AG04450 (cell line): ENCODE measurements at regions not wholly inside any gene's neighbourhood (a gene's known extent, or its start where the extent isn't known, plus 50 kb on each side); places are given as distances from the start of the nearest gene placed in this dataset.

Experiments
- CTCF ChIA-PET: fragments of 300-600, 350-600 bp; formaldehyde crosslinking; extraction: SDS; loops from one replicate; lab custom pipeline; 2022; ENCODE audit warnings: antibody characterized with exemption, inconsistent platforms; lab: Charles Lee
- POLR2A ChIA-PET: fragments of 350-600 bp; formaldehyde crosslinking; extraction: SDS; loops from one replicate; lab custom pipeline; 2021; ENCODE audit warnings: antibody characterized with exemption, inconsistent platforms; lab: Yijun Ruan, JAX
- DNase-seq: peaks from one replicate; pipeline ENCODE4 v3.0.0-alpha.2; 2011; ENCODE audit warnings: low read depth, low spot score
- H3K27ac ChIP-seq: one replicate; pipeline ENCODE4 v1.5.1; 2012; ENCODE audit warnings: low read depth, low read length, control low read depth
- H3K27me3 ChIP-seq: one replicate; pipeline ENCODE4 v1.6.0; 2012; ENCODE audit warnings: low read length; ENCODE audit not compliant: control insufficient read depth, insufficient read depth
- H3K4me3 ChIP-seq: 2 replicates; pipeline ENCODE4 v1.5.1; 2011; ENCODE audit warnings: mild to moderate bottlenecking, low read depth, low read length, control low read depth
- H3K9me3 ChIP-seq: 2 replicates; pipeline ENCODE4 v1.5.1; 2012; ENCODE audit warnings: low read length; ENCODE audit not compliant: control insufficient read depth, insufficient read depth
- CTCF ChIP-seq: IDR thresholded peaks from 2 replicates; pipeline ENCODE4 v1.5.1; 2011; ENCODE audit warnings: low read depth, low read length, control low read depth, inconsistent platforms

GRCh38 chr5:167793700-167794099 lies 497.7 kb upstream of the WWC1 start:
- DNase-seq, result no peak
- POLR2A ChIA-PET, result no interaction called here
- H3K27ac ChIP-seq, result no peak overlapping the region
- H3K27me3 ChIP-seq, result no peaks in the 10 kb centered on the region
- H3K4me3 ChIP-seq, result no peak overlapping the region
- CTCF ChIA-PET, result no interaction called here
- TF ChIP-seq CTCF, result no peak
- H3K9me3 ChIP-seq, result no peaks in the 10 kb centered on the region

- ChIA-PET CTCF (no interaction called here), POLR2A (no interaction called here)
- no peak overlapping the region for H3K27ac ChIP-seq
- TF ChIP-seq CTCF, result no peak
- H3K4me3 ChIP-seq, result no peak overlapping the region
- no peaks in the 10 kb centered on the region for H3K9me3 ChIP-seq
- DNase-seq, result no peak
- H3K27me3 ChIP-seq, result no peaks in the 10 kb centered on the region
Measured at GRCh38 chr5:167794121-167794520, 497.3 kb upstream of the WWC1 start.

GRCh38 chr5:167796672-167797071 lies 494.8 kb upstream of the WWC1 start:
- DNase-seq, result no peak
- H3K27ac ChIP-seq, result no peak overlapping the region
- no peak for TF ChIP-seq CTCF
- POLR2A ChIA-PET, result no interaction called here
- no peaks in the 10 kb centered on the region for H3K27me3 ChIP-seq
- no peak overlapping the region for H3K4me3 ChIP-seq
- no peaks in the 10 kb centered on the region for H3K9me3 ChIP-seq
- CTCF ChIA-PET, result no interaction called here

- POLR2A ChIA-PET, result no interaction called here
- no peak overlapping the region for H3K4me3 ChIP-seq
- TF ChIP-seq CTCF, result no peak
- no peaks in the 10 kb centered on the region for H3K27me3 ChIP-seq
- no peak overlapping the region for H3K27ac ChIP-seq
- CTCF ChIA-PET, result no interaction called here
- no peak for DNase-seq
- H3K9me3 ChIP-seq, result no peaks in the 10 kb centered on the region
Measured at GRCh38 chr5:167797933-167798332, 493.5 kb upstream of the WWC1 start.

- no peak for DNase-seq
- no peak for TF ChIP-seq CTCF
- Histone ChIP-seq H3K27me3 (no peaks in the 10 kb centered on the region), H3K27ac (no peak overlapping the region), H3K4me3 (no peak overlapping the region), H3K9me3 (no peaks in the 10 kb centered on the region)
- ChIA-PET CTCF (no interaction called here), POLR2A (interaction anchor here (1.0 kb wide), 1 partner anchor 32 kb away, joined by 3 read pairs; no protein-coding TSS in a partner anchor)
Measured at GRCh38 chr5:167798448-167798847, 493.0 kb upstream of the WWC1 start.
